Prostate gland (tissue), 2 donors: ENCODE measurements at regions not wholly inside any gene's neighbourhood (a gene's known extent, or its start where the extent isn't known, plus 50 kb on each side); places are given as distances from the start of the nearest gene placed in this dataset.

Source experiments
- POLR2A ChIP-seq: fragments of 450-650 bp; IDR thresholded peaks from one replicate; pipeline ENCODE4 v1.6.1; 2016; ENCODE audit warnings: antibody characterized with exemption, mild to moderate bottlenecking
- POLR2AphosphoS5 ChIP-seq: sonication (generic); formaldehyde crosslinking; IDR thresholded peaks from one replicate; pipeline ENCODE4 v1.6.1; 2017; ENCODE audit warnings: antibody characterized with exemption
- TF ChIP-seq, protein P1 (sequence below), 4 experiments: fragments of 200-600 bp in 2 of 4; fragments of 450-650 bp in 2 of 4; sonication (generic) in 2 of 4; IDR thresholded peaks; 1 replicate in 3 of 4; 2 replicates in 1 of 4; pipeline ENCODE4 v1.5.1; 2016 to 2019; ENCODE audit warnings: antibody characterized with exemption in 4 of 4, mild to moderate bottlenecking in 2 of 4, moderate library complexity in 2 of 4

DNA sequence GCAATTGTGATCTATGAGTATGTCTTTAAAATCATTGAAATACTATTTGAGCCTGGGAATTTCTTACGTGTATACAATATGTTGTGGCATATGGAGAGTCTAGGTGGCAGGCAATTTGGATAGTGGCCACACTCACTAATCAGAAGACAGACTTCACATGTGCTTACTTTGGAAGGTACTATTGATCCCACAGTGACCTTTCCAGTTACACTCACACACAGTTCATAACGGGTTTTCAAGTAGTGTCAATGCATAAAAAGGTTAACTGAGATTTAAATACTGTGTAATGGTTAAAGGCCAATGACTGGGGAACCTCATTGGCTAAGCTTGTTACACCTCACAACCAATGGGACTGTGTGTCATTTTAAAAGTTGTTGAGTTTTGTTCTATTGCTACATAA lies 783.2 kb downstream of the RPA4 start:
- TF ChIP-seq, protein P1, sequence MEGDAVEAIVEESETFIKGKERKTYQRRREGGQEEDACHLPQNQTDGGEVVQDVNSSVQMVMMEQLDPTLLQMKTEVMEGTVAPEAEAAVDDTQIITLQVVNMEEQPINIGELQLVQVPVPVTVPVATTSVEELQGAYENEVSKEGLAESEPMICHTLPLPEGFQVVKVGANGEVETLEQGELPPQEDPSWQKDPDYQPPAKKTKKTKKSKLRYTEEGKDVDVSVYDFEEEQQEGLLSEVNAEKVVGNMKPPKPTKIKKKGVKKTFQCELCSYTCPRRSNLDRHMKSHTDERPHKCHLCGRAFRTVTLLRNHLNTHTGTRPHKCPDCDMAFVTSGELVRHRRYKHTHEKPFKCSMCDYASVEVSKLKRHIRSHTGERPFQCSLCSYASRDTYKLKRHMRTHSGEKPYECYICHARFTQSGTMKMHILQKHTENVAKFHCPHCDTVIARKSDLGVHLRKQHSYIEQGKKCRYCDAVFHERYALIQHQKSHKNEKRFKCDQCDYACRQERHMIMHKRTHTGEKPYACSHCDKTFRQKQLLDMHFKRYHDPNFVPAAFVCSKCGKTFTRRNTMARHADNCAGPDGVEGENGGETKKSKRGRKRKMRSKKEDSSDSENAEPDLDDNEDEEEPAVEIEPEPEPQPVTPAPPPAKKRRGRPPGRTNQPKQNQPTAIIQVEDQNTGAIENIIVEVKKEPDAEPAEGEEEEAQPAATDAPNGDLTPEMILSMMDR (IDR thresholded peaks at IDR 0.05), result no peak
- no peak for TF ChIP-seq POLR2AphosphoS5
- TF ChIP-seq POLR2A, result no peak
